HepG2 (cell line): ENCODE measurements at regions not wholly inside any gene's neighbourhood (a gene's known extent, or its start where the extent isn't known, plus 50 kb on each side); places are given as distances from the start of the nearest gene placed in this dataset.
"Not testable (repeated sequence)": the region's sequence is repeated elsewhere in the genome, so short reads cannot be mapped to it uniquely, and the experiment has no call there.

Experiments
- BCLAF1 ChIP-seq: fragments of 450-650 bp; IDR thresholded peaks from 2 replicates; pipeline ENCODE4 v1.6.1; 2017; ENCODE audit warnings: mild to moderate bottlenecking
- CTCF ChIP-seq: sonication (generic); formaldehyde crosslinking; IDR thresholded peaks from 2 replicates; pipeline ENCODE4 v1.5.0; 2020; ENCODE audit warnings: mild to moderate bottlenecking, missing genetic modification reagents, moderate library complexity
- MAX ChIP-seq: IDR thresholded peaks from 2 replicates; pipeline ENCODE4 v1.6.1; 2012; ENCODE audit warnings: inconsistent platforms
- MXD4 ChIP-seq: IDR thresholded peaks from 2 replicates; pipeline ENCODE4 v1.6.1; 2016; ENCODE audit warnings: mild to moderate bottlenecking, missing biosample characterization, missing genetic modification reagents
- MYNN ChIP-seq: sonication (generic); formaldehyde crosslinking; IDR thresholded peaks from 2 replicates; pipeline ENCODE4 v1.4.0; 2020; ENCODE audit warnings: mild to moderate bottlenecking, low read depth, missing genetic modification reagents
- POLR2AphosphoS5 ChIP-seq: IDR thresholded peaks from 2 replicates; pipeline ENCODE4 v1.6.1; 2012; ENCODE audit warnings: low read depth, low read length
- REPIN1 ChIP-seq: sonication (generic); formaldehyde crosslinking; IDR thresholded peaks from 2 replicates; pipeline ENCODE4 v1.8.0; 2022; ENCODE audit warnings: missing genetic modification reagents, low read depth, mild to moderate bottlenecking, borderline replicate concordance
- RERE ChIP-seq: IDR thresholded peaks from 2 replicates; pipeline ENCODE4 v1.6.1; 2016; ENCODE audit warnings: low read depth, missing genetic modification reagents, missing compliant biosample characterization
- TBP ChIP-seq: sonication (generic); formaldehyde crosslinking; IDR thresholded peaks from 2 replicates; pipeline ENCODE4 v1.5.0; 2020; ENCODE audit warnings: missing genetic modification reagents
- ZNF33A ChIP-seq: sonication (generic); formaldehyde crosslinking; IDR thresholded peaks from 2 replicates; pipeline ENCODE4 v1.5.1; 2020; ENCODE audit warnings: missing genetic modification reagents, mild to moderate bottlenecking, moderate library complexity, borderline replicate concordance
- ZNF639 ChIP-seq: conservative IDR thresholded peaks from 2 replicates; pipeline ENCODE4 v1.6.1; 2018; ENCODE audit warnings: missing genetic modification reagents

- not testable (repeated sequence) for TF ChIP-seq ZNF639 (CRISPR knock-in tag); CTCF; BCLAF1; TBP (CRISPR knock-in tag); POLR2AphosphoS5; MXD4; ZNF33A (CRISPR knock-in tag); REPIN1; RERE (CRISPR knock-in tag); MYNN (CRISPR knock-in tag); MAX
Measured at GRCh38 chr5:96168833-96169232, 207.2 kb upstream of the ELL2 start.
